Ascending aorta (tissue), 2 donors: ENCODE measurements at regions not wholly inside any gene's neighbourhood (a gene's known extent, or its start where the extent isn't known, plus 50 kb on each side); places are given as distances from the start of the nearest gene placed in this dataset.

Experiments
- DNase-seq, 2 donors: peaks; one replicate each; pipeline ENCODE4 v3.0.0-alpha.2; 2019; ENCODE audit warnings: low spot score in 2 of 2
- H3K27ac ChIP-seq, 2 donors: fragments of 200-600 bp; sonication (generic); one replicate each; pipeline ENCODE4 v1.5.1; 2016 to 2017; ENCODE audit warnings: mild to moderate bottlenecking in 1 of 2
- H3K27me3 ChIP-seq: fragments of 200-600 bp; sonication (generic); one replicate; pipeline ENCODE4 v1.5.1; 2017
- H3K36me3 ChIP-seq, 2 donors: fragments of 200-600 bp; sonication (generic); one replicate each; pipeline ENCODE4 v1.5.1; 2016
- H3K4me1 ChIP-seq, 2 donors: fragments of 200-600 bp; sonication (generic); one replicate each; pipeline ENCODE4 v1.5.1; 2016 to 2017; ENCODE audit warnings: mild to moderate bottlenecking in 1 of 2
- H3K4me3 ChIP-seq, 2 donors: fragments of 200-600 bp; sonication (generic); one replicate each; pipeline ENCODE4 v1.5.1; 2016 to 2017; ENCODE audit warnings: mild to moderate bottlenecking in 1 of 2
- H3K9me3 ChIP-seq, 2 donors: fragments of 200-600 bp; sonication (generic); one replicate each; pipeline ENCODE4 v1.5.1; 2016
- intact Hi-C: fragments of 100-400 bp; cut with DNase I; formaldehyde crosslinking; loops from one replicate; pipeline ENCODE4 v1.15.1; 2023
- TF ChIP-seq, protein P1 (sequence below), 3 experiments: fragments of 200-600 bp in 2 of 3; fragments of 450-650 bp in 1 of 3; sonication (generic) in 2 of 3; IDR thresholded peaks; one replicate each; pipeline ENCODE4 v1.5.1; 2016 to 2019; ENCODE audit warnings: antibody characterized with exemption in 3 of 3, mild to moderate bottlenecking in 1 of 3, moderate library complexity in 1 of 3

GRCh38 chr10:21396889-21397288 is 128.6 kb downstream of the SKIDA1 start:
- intact Hi-C loops = no loop called here
- Histone ChIP-seq H3K36me3 (no peaks in the 10 kb centered on the region), H3K9me3 (no peaks in the 10 kb centered on the region), H3K27me3 (no peaks in the 10 kb centered on the region), H3K4me3 (no peak overlapping the region), H3K4me1 (no peaks in the 10 kb centered on the region), H3K27ac (no peak overlapping the region)
- TF ChIP-seq, protein P1, sequence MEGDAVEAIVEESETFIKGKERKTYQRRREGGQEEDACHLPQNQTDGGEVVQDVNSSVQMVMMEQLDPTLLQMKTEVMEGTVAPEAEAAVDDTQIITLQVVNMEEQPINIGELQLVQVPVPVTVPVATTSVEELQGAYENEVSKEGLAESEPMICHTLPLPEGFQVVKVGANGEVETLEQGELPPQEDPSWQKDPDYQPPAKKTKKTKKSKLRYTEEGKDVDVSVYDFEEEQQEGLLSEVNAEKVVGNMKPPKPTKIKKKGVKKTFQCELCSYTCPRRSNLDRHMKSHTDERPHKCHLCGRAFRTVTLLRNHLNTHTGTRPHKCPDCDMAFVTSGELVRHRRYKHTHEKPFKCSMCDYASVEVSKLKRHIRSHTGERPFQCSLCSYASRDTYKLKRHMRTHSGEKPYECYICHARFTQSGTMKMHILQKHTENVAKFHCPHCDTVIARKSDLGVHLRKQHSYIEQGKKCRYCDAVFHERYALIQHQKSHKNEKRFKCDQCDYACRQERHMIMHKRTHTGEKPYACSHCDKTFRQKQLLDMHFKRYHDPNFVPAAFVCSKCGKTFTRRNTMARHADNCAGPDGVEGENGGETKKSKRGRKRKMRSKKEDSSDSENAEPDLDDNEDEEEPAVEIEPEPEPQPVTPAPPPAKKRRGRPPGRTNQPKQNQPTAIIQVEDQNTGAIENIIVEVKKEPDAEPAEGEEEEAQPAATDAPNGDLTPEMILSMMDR (IDR thresholded peaks at IDR 0.05) = no peak
- no peak for DNase-seq

DNA sequence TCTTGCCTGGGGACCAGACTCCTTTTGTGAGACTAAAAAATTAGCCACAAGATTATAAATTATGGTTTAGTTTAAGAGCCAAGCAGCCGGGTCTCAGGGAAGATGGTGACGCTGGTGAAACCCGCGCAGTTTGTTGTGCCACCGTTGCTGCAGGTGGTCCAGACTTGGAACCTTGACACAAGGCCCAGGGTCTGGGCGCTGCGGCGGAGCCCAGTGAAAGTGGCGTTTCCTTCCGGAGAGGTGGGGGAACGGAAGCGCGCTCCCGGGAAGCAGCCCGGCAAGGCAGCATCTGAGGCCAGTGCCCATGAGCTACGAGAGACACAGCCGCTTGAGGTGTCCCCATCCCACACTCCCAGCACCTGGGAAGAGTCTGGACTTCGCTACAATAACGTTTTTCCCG is 131.6 kb downstream of the SKIDA1 start:
- TF ChIP-seq, protein P1 (IDR thresholded peaks at IDR 0.05) = no peak
- Histone ChIP-seq H3K4me3 (no peak overlapping the region), H3K27me3 (no peaks in the 10 kb centered on the region), H3K36me3 (no peaks in the 10 kb centered on the region), H3K9me3 (no peaks in the 10 kb centered on the region), H3K27ac (no peak overlapping the region), H3K4me1 (no peaks in the 10 kb centered on the region)
- DNase-seq = no peak
- intact Hi-C loops = no loop called here

DNA sequence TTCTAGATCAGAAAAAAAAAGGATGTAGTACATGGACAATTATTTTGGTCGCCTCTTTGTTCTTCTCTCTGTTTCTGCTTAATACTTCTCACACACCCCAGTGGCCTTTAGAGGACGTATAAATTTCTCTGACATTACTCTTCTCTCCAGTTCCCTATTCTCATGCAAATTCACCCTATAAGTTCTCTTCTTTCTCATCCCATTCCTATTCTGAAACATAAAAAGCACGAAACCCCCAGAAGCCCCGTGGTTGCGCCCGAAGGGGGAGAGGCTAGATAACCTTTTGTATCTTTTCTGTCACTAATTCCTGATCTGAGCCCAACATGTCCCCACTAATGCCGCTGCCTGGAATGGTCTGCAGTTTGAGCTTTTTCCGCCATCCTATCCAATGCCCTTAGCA is 136.9 kb downstream of the SKIDA1 start:
- no peaks in the 10 kb centered on the region for H3K27me3 ChIP-seq
- H3K4me3 ChIP-seq = no peak overlapping the region
- H3K9me3 ChIP-seq = no peaks in the 10 kb centered on the region
- TF ChIP-seq, protein P1 (IDR thresholded peaks at IDR 0.05) = no peak
- intact Hi-C loops = no loop called here
- H3K4me1 ChIP-seq = no peaks in the 10 kb centered on the region
- H3K27ac ChIP-seq = no peak overlapping the region
- no peaks in the 10 kb centered on the region for H3K36me3 ChIP-seq
- DNase-seq = no peak

DNA sequence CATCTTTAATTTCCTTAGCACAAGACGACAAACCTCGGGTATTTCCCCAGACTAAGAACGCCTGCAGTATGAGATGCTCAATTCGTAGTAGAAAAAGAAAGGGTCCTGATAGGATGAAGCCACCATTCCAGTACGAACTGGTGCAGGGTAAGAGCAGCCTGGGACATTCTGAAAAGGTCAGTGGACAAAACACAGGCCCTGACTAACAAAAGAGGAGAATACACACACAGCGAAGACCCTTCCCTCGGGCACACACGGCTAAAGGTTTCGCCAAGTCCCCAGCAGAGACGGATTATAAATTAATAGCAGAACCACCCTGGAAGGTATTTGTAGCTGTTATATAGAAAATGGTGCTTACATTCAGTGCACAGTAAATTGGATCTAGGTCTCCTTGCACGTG is 137.6 kb downstream of the SKIDA1 start:
- Histone ChIP-seq H3K4me3 (no peak overlapping the region), H3K27ac (no peak overlapping the region), H3K36me3 (no peaks in the 10 kb centered on the region), H3K9me3 (no peaks in the 10 kb centered on the region), H3K4me1 (no peaks in the 10 kb centered on the region), H3K27me3 (no peaks in the 10 kb centered on the region)
- DNase-seq = no peak
- intact Hi-C loops = no loop called here
- TF ChIP-seq, protein P1 (IDR thresholded peaks at IDR 0.05) = no peak

GRCh38 chr10:21385996-21386585 is 139.4 kb downstream of the SKIDA1 start:
- Histone ChIP-seq H3K9me3 (no peaks in the 10 kb centered on the region), H3K27me3 (no peaks in the 10 kb centered on the region), H3K4me1 (no peaks in the 10 kb centered on the region), H3K36me3 (no peaks in the 10 kb centered on the region), H3K27ac (no peak overlapping the region), H3K4me3 (no peak overlapping the region)
- TF ChIP-seq, protein P1 (IDR thresholded peaks at IDR 0.05) = no peak
- DNase-seq = no peak
- intact Hi-C loops = no loop called here

DNA sequence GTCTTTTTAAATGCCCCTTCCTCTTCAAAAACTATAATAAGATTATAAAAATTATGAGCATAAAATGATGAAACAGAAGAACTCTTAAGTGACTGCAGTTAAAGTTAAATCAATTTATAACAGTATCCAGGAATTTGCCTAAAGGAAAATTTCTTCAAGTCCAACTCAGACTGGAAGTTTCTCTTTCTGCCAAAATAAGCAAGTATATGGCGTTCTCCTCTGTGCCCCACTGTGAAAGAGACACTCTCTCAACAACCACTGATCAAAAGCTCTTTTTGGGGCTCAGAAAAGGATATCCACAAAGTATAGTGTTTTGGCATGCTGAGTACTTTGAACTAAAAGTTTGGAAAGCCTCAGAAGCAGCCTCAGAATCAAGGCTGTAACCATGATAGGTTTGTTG is 139.9 kb downstream of the SKIDA1 start:
- intact Hi-C loops = no loop called here
- Histone ChIP-seq H3K27me3 (no peaks in the 10 kb centered on the region), H3K36me3 (no peaks in the 10 kb centered on the region), H3K4me3 (no peak overlapping the region), H3K9me3 (no peaks in the 10 kb centered on the region), H3K4me1 (no peaks in the 10 kb centered on the region), H3K27ac (no peak overlapping the region)
- TF ChIP-seq, protein P1 (IDR thresholded peaks at IDR 0.05) = no peak
- no peak for DNase-seq
